Peyer's patch (tissue), 4 donors: ENCODE measurements at regions not wholly inside any gene's neighbourhood (a gene's known extent, or its start where the extent isn't known, plus 50 kb on each side); places are given as distances from the start of the nearest gene placed in this dataset.
"Not testable (repeated sequence)": the region's sequence is repeated elsewhere in the genome, so short reads cannot be mapped to it uniquely, and the experiment has no call there.

Source experiments
- DNase-seq, 3 donors: peaks; one replicate each; pipeline ENCODE4 v3.0.0-alpha.2; 2017 to 2019
- H3K27ac ChIP-seq, 4 donors: fragments of 200-600 bp; sonication (generic); one replicate each; pipeline ENCODE4 v1.5.1; 2016 to 2019
- H3K27me3 ChIP-seq, 2 donors: fragments of 200-600 bp; sonication (generic); one replicate each; pipeline ENCODE4 v1.5.1; 2019
- H3K36me3 ChIP-seq, 3 donors: fragments of 200-600 bp; sonication (generic); one replicate each; pipeline ENCODE4 v1.5.1; 2016 to 2019
- H3K4me1 ChIP-seq, 4 donors: fragments of 200-600 bp; sonication (generic); one replicate each; pipeline ENCODE4 v1.5.1; 2016 to 2019
- H3K4me3 ChIP-seq, 4 donors: fragments of 200-600 bp; sonication (generic); 1 replicate in 3 of 4; 2 replicates in 1 of 4; pipeline ENCODE4 v1.5.1; 2016 to 2019; ENCODE audit warnings: mild to moderate bottlenecking in 1 of 4
- H3K9me3 ChIP-seq, 4 donors: fragments of 200-600 bp; sonication (generic); one replicate each; pipeline ENCODE4 v1.5.1; 2016 to 2019; ENCODE audit warnings: mild to moderate bottlenecking in 1 of 4
- POLR2A ChIP-seq, 2 donors: fragments of 450-650 bp; IDR thresholded peaks; one replicate each; pipeline ENCODE4 v1.5.1; 2017; ENCODE audit warnings: antibody characterized with exemption in 2 of 2, mild to moderate bottlenecking in 2 of 2, moderate library complexity in 2 of 2
- TF ChIP-seq, protein P1 (sequence below), 6 experiments: fragments of 450-650 bp in 4 of 6; fragments of 200-600 bp in 2 of 6; sonication (generic) in 1 of 6; IDR thresholded peaks; one replicate each; pipeline ENCODE4 v1.5.1; 2017 to 2019; ENCODE audit warnings: antibody characterized with exemption in 6 of 6, mild to moderate bottlenecking in 3 of 6, moderate library complexity in 1 of 6

DNA sequence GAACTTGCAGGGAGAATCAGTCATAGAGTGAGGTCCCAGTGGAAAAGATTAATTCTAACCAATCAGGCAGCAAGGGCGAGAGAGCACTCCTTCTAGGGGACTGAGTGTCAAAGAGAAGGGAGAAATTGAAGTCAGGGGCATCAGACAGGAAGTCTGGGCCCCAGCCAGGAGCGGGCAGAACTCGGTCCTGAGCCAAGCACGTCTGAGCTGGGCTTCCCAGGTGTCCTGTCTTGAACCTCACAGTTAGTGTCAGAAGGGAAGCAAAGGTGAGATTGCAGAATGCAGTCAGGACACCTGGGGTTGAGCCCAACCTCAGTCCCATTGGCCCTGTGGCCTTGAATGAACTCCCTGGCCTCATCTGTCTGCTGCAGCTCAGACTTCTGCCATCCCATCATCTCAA is 220.9 kb downstream of the SMAD2 start:
- DNase-seq = no peak

DNA sequence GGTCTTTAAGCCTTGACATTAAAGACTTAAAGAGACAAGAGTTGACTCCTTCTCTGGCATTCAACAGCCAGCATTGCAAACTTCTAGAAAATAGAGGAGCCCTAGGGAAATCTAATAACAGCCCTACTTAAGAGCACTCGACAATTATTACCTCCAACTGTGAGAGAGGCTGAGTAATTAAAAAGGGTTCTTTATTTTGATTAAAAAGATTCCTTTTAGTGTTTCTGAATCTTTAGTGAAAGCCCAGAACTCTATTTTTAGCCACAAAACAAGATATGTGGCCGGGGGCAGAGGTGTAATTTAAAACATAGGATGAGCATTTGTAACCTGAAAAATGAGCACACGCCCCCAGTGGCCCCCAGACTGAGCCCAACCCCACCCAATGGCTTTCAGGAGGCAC is 222.3 kb downstream of the SMAD2 start:
- DNase-seq = no peak
- Histone ChIP-seq H3K27me3 (no peaks in the 10 kb centered on the region), H3K27ac (no peak overlapping the region), H3K4me1 (no peaks in the 10 kb centered on the region), H3K9me3 (no peaks in the 10 kb centered on the region), H3K4me3 (no peak overlapping the region), H3K36me3 (no peaks in the 10 kb centered on the region)
- TF ChIP-seq, protein P1, sequence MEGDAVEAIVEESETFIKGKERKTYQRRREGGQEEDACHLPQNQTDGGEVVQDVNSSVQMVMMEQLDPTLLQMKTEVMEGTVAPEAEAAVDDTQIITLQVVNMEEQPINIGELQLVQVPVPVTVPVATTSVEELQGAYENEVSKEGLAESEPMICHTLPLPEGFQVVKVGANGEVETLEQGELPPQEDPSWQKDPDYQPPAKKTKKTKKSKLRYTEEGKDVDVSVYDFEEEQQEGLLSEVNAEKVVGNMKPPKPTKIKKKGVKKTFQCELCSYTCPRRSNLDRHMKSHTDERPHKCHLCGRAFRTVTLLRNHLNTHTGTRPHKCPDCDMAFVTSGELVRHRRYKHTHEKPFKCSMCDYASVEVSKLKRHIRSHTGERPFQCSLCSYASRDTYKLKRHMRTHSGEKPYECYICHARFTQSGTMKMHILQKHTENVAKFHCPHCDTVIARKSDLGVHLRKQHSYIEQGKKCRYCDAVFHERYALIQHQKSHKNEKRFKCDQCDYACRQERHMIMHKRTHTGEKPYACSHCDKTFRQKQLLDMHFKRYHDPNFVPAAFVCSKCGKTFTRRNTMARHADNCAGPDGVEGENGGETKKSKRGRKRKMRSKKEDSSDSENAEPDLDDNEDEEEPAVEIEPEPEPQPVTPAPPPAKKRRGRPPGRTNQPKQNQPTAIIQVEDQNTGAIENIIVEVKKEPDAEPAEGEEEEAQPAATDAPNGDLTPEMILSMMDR (IDR thresholded peaks at IDR 0.05) = no peak
- no peak for TF ChIP-seq POLR2A (IDR thresholded peaks at IDR 0.05)

More for the DNA sequence above, 220.9 kb downstream of the SMAD2 start:
- Histone ChIP-seq H3K9me3 (no peaks in the 10 kb centered on the region), H3K4me3 (no peak overlapping the region), H3K4me1 (no peaks in the 10 kb centered on the region), H3K36me3 (no peaks in the 10 kb centered on the region), H3K27me3 (no peaks in the 10 kb centered on the region), H3K27ac (no peak overlapping the region)
- TF ChIP-seq, protein P1 (IDR thresholded peaks at IDR 0.05) = no peak
- no peak for TF ChIP-seq POLR2A (IDR thresholded peaks at IDR 0.05)

DNA sequence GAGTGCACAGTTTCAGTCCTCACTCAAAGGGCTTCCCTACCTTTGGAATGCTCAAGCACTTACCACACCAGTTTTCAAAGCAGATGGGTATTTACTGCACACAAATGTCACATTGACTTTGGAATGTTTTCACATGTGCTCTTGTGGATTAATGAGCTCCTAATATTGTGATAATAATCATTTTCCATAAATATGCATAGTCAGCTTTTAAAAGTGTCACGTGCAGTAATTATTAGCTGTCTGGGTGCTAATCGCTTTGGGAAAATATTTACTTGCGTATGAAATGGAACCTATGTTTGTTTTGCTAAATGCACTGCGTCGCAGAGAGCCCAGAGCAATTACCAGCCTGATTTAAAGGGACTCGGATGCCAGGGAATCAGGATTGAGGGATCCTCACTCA is 229.3 kb downstream of the SMAD2 start:
- Histone ChIP-seq H3K4me3 (no peak overlapping the region), H3K27me3 (no peaks in the 10 kb centered on the region), H3K36me3 (no peaks in the 10 kb centered on the region), H3K9me3 (no peaks in the 10 kb centered on the region), H3K4me1 (no peaks in the 10 kb centered on the region), H3K27ac (no peak overlapping the region)
- no peak for DNase-seq
- no peak for TF ChIP-seq POLR2A (IDR thresholded peaks at IDR 0.05)
- TF ChIP-seq, protein P1 (IDR thresholded peaks at IDR 0.05) = no peak

DNA sequence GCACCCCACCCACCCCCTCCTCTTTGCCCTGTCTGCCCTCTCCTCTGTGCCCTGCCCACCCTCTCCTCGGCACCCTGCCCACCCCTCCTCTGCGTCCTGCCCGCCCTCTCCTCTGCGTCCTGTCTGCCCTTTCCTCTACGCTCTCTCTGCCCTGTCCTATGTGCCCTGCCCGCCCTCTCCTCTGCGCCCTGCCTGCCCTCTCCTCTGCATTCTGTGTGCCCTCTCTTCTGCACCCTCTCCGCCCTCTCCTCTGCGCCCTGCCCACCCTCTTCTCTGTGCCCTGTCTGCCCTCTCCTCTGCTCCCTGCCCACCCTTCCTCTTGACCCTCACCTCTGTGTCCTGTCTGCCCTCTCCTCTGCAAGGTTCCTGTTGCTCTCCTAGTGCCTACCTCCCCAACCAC is 233.6 kb downstream of the SMAD2 start:
- Histone ChIP-seq H3K9me3 (no peaks in the 10 kb centered on the region), H3K4me3 (no peak overlapping the region), H3K27me3 (no peaks in the 10 kb centered on the region), H3K36me3 (no peaks in the 10 kb centered on the region), H3K27ac (no peak overlapping the region), H3K4me1 (no peaks in the 10 kb centered on the region)
- no peak for TF ChIP-seq POLR2A (IDR thresholded peaks at IDR 0.05)
- TF ChIP-seq, protein P1 (IDR thresholded peaks at IDR 0.05) = no peak
- no peak for DNase-seq

DNA sequence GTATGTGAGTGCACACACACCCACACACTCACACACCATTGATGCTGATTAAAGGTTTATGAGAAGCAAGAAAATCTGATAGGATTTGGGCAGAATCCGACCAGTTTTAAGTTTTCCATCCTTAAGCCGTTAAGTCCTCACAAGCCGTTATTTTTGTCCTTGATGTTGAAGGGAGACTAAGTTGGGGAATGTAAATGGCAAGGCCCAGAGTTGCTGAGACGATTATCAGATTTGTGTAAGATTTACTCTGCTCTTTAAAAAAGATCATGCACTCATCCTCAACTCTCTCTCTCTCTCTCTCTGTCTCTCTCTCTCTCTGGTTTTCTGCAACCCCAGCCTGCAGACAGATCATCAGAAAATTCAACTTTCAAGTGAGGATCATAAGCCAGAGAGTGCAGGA is 238.8 kb downstream of the SMAD2 start:
- Histone ChIP-seq H3K27me3 (no peaks in the 10 kb centered on the region), H3K4me3 (no peak overlapping the region), H3K36me3 (no peaks in the 10 kb centered on the region), H3K27ac (no peak overlapping the region), H3K4me1 (no peaks in the 10 kb centered on the region), H3K9me3 (no peaks in the 10 kb centered on the region)
- TF ChIP-seq POLR2A (IDR thresholded peaks at IDR 0.05) = no peak
- TF ChIP-seq, protein P1 (IDR thresholded peaks at IDR 0.05) = no peak
- DNase-seq = no peak

- not testable (repeated sequence) for H3K27me3 ChIP-seq, H3K27ac ChIP-seq, H3K4me3 ChIP-seq, H3K9me3 ChIP-seq, H3K36me3 ChIP-seq, DNase-seq, H3K4me1 ChIP-seq
Measured at GRCh38 chr18:47690778-47691177, 239.7 kb downstream of the SMAD2 start.
